GM23338 (cell line): ENCODE measurements at regions not wholly inside any gene's neighbourhood (a gene's known extent, or its start where the extent isn't known, plus 50 kb on each side); places are given as distances from the start of the nearest gene placed in this dataset.

Source experiments
- ATAC-seq: fragments of 200-7000 bp; cut with Tn5 transposase; 3 replicates; pipeline ENCODE4 v1.9.1; 2020
- DNase-seq: peaks from one replicate; pipeline ENCODE4 v3.0.0-alpha.2; 2015; ENCODE audit warnings: low spot score
- H2AFZ ChIP-seq: fragments of 200-600 bp; sonication (generic); 2 replicates; pipeline ENCODE4 v1.8.0; 2016; ENCODE audit warnings: antibody characterized with exemption, mild to moderate bottlenecking, moderate library complexity
- H3F3A ChIP-seq: fragments of 200-600 bp; sonication (generic); replicated peaks from 2 replicates; pipeline ENCODE4 v1.8.0; 2017; ENCODE audit warnings: antibody characterized with exemption, mixed run types, low read depth
- H3K27ac ChIP-seq: fragments of 200-600 bp; sonication (generic); 2 replicates; pipeline ENCODE4 v1.6.1; 2016; ENCODE audit warnings: low read depth
- H3K27me3 ChIP-seq: fragments of 200-600 bp; sonication (generic); 2 replicates; pipeline ENCODE4 v1.8.0; 2016; ENCODE audit warnings: mild to moderate bottlenecking, mixed run types, moderate library complexity; ENCODE audit not compliant: insufficient read depth
- H3K36me3 ChIP-seq: fragments of 200-600 bp; sonication (generic); 2 replicates; pipeline ENCODE4 v1.8.0; 2016; ENCODE audit warnings: mild to moderate bottlenecking; ENCODE audit not compliant: insufficient read depth
- H3K4me1 ChIP-seq: fragments of 200-600 bp; sonication (generic); 2 replicates; pipeline ENCODE4 v1.8.0; 2016; ENCODE audit warnings: mild to moderate bottlenecking, moderate library complexity; ENCODE audit not compliant: insufficient read depth
- H3K4me2 ChIP-seq: fragments of 200-600 bp; sonication (generic); 2 replicates; pipeline ENCODE4 v1.7.1; 2017; ENCODE audit warnings: mixed run types
- H3K4me3 ChIP-seq: fragments of 200-600 bp; sonication (generic); 2 replicates; pipeline ENCODE4 v1.6.1; 2016; ENCODE audit warnings: mixed run types
- H3K79me2 ChIP-seq: fragments of 200-600 bp; sonication (generic); replicated peaks from 2 replicates; pipeline ENCODE4 v1.8.0; 2017; ENCODE audit warnings: mild to moderate bottlenecking; ENCODE audit not compliant: insufficient read depth
- H3K9me2 ChIP-seq: fragments of 200-600 bp; sonication (generic); 2 replicates; pipeline ENCODE4 v1.8.0; 2017; ENCODE audit not compliant: insufficient read depth
- H4K20me1 ChIP-seq: fragments of 200-600 bp; sonication (generic); replicated peaks from 2 replicates; pipeline ENCODE4 v1.8.0; 2017; ENCODE audit warnings: mild to moderate bottlenecking; ENCODE audit not compliant: insufficient read depth
- H3K27ac Mint-ChIP-seq: 2 replicates; pipeline ENCODE4 v1.8.0; 2020; ENCODE audit warnings: inconsistent platforms, mild to moderate bottlenecking, moderate library complexity, mixed read lengths
- H3K27me3 Mint-ChIP-seq: 3 replicates; pipeline ENCODE4 v1.8.0; 2022; ENCODE audit warnings: low read depth, mild to moderate bottlenecking, moderate library complexity, mixed read lengths, inconsistent platforms; ENCODE audit not compliant: insufficient read depth, poor library complexity
- H3K36me3 Mint-ChIP-seq: 3 replicates; pipeline ENCODE4 v1.8.0; 2021; ENCODE audit warnings: low read depth, mild to moderate bottlenecking, inconsistent platforms, moderate library complexity, mixed read lengths
- H3K4me1 Mint-ChIP-seq: 3 replicates; pipeline ENCODE4 v1.8.0; 2020; ENCODE audit warnings: mild to moderate bottlenecking, inconsistent platforms, mixed read lengths
- H3K4me3 Mint-ChIP-seq: 3 replicates; pipeline ENCODE4 v1.8.0; 2021; ENCODE audit warnings: moderate library complexity, mild to moderate bottlenecking, inconsistent platforms, mixed read lengths
- H3K9me3 Mint-ChIP-seq: 3 replicates; pipeline ENCODE4 v1.8.0; 2020; ENCODE audit warnings: moderate library complexity, mild to moderate bottlenecking, inconsistent platforms, mixed read lengths
- CREB1 ChIP-seq: fragments of 250-450 bp; sonication (Bioruptor Pico); IDR thresholded peaks from 2 replicates; pipeline ENCODE4 v1.5.0; 2020; ENCODE audit warnings: low read depth, mild to moderate bottlenecking, moderate library complexity
- CTCF ChIP-seq, 2 experiments: fragments of 200-600 bp in 1 of 2; sonication (generic) in 1 of 2; conservative IDR thresholded peaks; 2 replicates each; pipeline versions ENCODE4 v1.5.1 to v1.6.1; 2016 to 2017; ENCODE audit warnings: antibody characterized with exemption in 2 of 2, low read depth in 2 of 2, mild to moderate bottlenecking in 2 of 2, moderate library complexity in 1 of 2
- ETS1 ChIP-seq: IDR thresholded peaks from 2 replicates; pipeline ENCODE4 v1.6.1; 2016; ENCODE audit warnings: antibody characterized with exemption
- EZH2 ChIP-seq: fragments of 200-600 bp; sonication (generic); IDR thresholded peaks from one replicate; pipeline ENCODE4 v1.8.0; 2017; ENCODE audit warnings: antibody characterized with exemption, mild to moderate bottlenecking, low read depth; ENCODE audit not compliant: unreplicated experiment
- EZH2phosphoT487 ChIP-seq: fragments of 200-600 bp; sonication (generic); IDR thresholded peaks from one replicate; pipeline ENCODE4 v1.8.1; 2018; ENCODE audit warnings: antibody characterized with exemption; ENCODE audit not compliant: unreplicated experiment
- JUNB ChIP-seq: IDR thresholded peaks from one replicate; pipeline ENCODE4 v1.6.1; 2016; ENCODE audit warnings: antibody characterized with exemption; ENCODE audit not compliant: unreplicated experiment
- NANOG ChIP-seq: IDR thresholded peaks from 2 replicates; pipeline ENCODE4 v1.6.1; 2016; ENCODE audit warnings: antibody characterized with exemption, borderline replicate concordance
- POLR2AphosphoS5 ChIP-seq: IDR thresholded peaks from 2 replicates; pipeline ENCODE4 v1.6.1; 2016; ENCODE audit warnings: antibody characterized with exemption, low read depth
- REST ChIP-seq: IDR thresholded peaks from one replicate; pipeline ENCODE4 v1.6.1; 2018; ENCODE audit warnings: antibody characterized with exemption; ENCODE audit not compliant: unreplicated experiment
- STAT1 ChIP-seq: IDR thresholded peaks from one replicate; pipeline ENCODE4 v1.6.1; 2016; ENCODE audit warnings: antibody characterized with exemption; ENCODE audit not compliant: unreplicated experiment
- ZNF114 ChIP-seq: fragments of 250-450 bp; sonication (Bioruptor Pico); IDR thresholded peaks from 2 replicates; pipeline ENCODE4 v1.5.0; 2020; ENCODE audit warnings: mild to moderate bottlenecking, moderate library complexity
- ZNF331 ChIP-seq: fragments of 250-450 bp; sonication (Bioruptor Pico); IDR thresholded peaks from 2 replicates; pipeline ENCODE4 v1.5.0; 2020; ENCODE audit warnings: low read depth, mild to moderate bottlenecking, moderate library complexity
- ZNF462 ChIP-seq: fragments of 250-450 bp; sonication (Bioruptor Pico); IDR thresholded peaks from 2 replicates; pipeline ENCODE4 v1.5.0; 2020; ENCODE audit warnings: mild to moderate bottlenecking, moderate library complexity

GRCh38 chr10:21421016-21421415, 104.5 kb downstream of the SKIDA1 start:
- H3K27ac ChIP-seq: no peak overlapping the region
- H3K79me2 ChIP-seq: no peaks in the 10 kb centered on the region
- ATAC-seq (no peak), DNase-seq (no peak)
- no peaks in the 10 kb centered on the region for H4K20me1 ChIP-seq
- Mint-ChIP-seq H3K9me3 (no peaks in the 10 kb centered on the region; the same call in 2 of the 3 replicates), H3K4me3 (no peak overlapping the region), H3K27me3 (peaks cover 3% of the 10 kb centered on the region), H3K27ac (no peak overlapping the region; the same call in 1 of the 2 replicates), H3K36me3 (no peaks in the 10 kb centered on the region), H3K4me1 (peaks cover 19% of the 10 kb centered on the region)
- H3K4me2 ChIP-seq: no peak overlapping the region
- H3K36me3 ChIP-seq: no peaks in the 10 kb centered on the region
- peaks cover 23% of the 10 kb centered on the region for H3K4me1 ChIP-seq
- TF ChIP-seq REST: no peak
- TF ChIP-seq CTCF (conservative IDR thresholded peaks at IDR 0.05; ENCODE audit: low read depth in 2 of 2): no peak
- no peak for TF ChIP-seq ZNF114
- no peak for TF ChIP-seq STAT1
- TF ChIP-seq ZNF462 (CRISPR knock-in tag): no peak
- TF ChIP-seq POLR2AphosphoS5: no peak
- TF ChIP-seq ETS1: no peak
- no peak for TF ChIP-seq CREB1 (CRISPR knock-in tag)
- TF ChIP-seq EZH2phosphoT487: no peak
- no peak for TF ChIP-seq NANOG
- TF ChIP-seq ZNF331 (CRISPR knock-in tag): no peak
- TF ChIP-seq JUNB: no peak
- TF ChIP-seq EZH2: no peak
- H3K27me3 ChIP-seq: no peaks in the 10 kb centered on the region
- no peak overlapping the region for H3K4me3 ChIP-seq
- H2AFZ ChIP-seq: peak overlapping the region; percentile 47; the same call in 1 of the 2 replicates
- no peaks in the 10 kb centered on the region for H3K9me2 ChIP-seq
- peaks cover 19% of the 10 kb centered on the region for H3F3A ChIP-seq
